ENCODE measurements at regions not wholly inside any gene's neighbourhood (a gene's known extent, or its start where the extent isn't known, plus 50 kb on each side); places are given as distances from the start of the nearest gene placed in this dataset.

- no peak for DNase-seq (ENCODE audit: extremely low read depth in 1 of 11, low read depth in 9 of 11, low spot score in 4 of 11)
These were observed 379.2 kb downstream of the CDH11 start for GRCh38 chr16:64742455-64743223.

GRCh38 chr16:64740261-64740660 is 381.6 kb downstream of the CDH11 start:
- no peak for DNase-seq (ENCODE audit: extremely low read depth in 1 of 11, low read depth in 9 of 11, low spot score in 4 of 11)

GRCh38 chr16:64738321-64738960 is 383.4 kb downstream of the CDH11 start:
- no peak for DNase-seq (ENCODE audit: extremely low read depth in 1 of 11, low read depth in 9 of 11, low spot score in 4 of 11)

DNA sequence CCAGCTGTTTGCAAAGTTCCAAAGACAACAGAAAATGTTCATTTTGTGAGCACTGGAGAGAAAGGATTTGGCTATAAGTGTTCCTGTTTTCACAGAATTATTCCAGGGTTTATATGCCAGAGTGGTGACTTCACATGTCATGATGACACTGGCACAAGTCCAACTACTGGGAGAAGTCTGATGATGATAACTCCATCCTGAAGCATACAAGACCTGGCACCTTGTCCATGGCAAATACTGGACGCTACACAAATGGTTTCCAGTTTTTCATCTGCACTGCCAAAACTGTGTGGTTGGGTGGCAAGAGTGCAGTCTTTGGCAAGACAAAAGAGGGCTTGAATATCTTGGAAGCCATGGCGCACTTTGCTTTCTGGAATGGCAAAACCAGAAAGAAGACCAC is 385.0 kb downstream of the CDH11 start:
- DNase-seq (ENCODE audit: extremely low read depth in 1 of 11, low read depth in 9 of 11, low spot score in 4 of 11), result no peak

DNA sequence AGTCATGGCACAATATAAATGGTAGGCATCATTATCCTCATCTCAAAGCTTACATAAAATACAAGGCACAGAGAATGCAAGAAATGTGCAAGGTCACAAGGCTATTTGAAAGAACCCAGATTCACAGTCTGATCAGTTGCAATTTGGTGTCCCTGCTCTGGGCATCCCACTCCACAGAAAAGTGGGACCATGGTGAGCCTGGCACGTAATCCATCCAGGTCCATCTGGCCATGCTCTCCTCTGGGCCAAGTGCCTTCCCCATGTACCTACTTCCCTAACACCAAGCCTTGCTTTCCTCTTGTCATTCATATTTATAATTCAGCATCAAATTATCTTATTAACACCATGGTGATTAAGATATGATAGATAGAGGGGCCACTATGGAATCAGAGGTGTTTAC is 390.0 kb downstream of the CDH11 start:
- no peak for DNase-seq (ENCODE audit: extremely low read depth in 1 of 11, low read depth in 9 of 11, low spot score in 4 of 11)

DNA sequence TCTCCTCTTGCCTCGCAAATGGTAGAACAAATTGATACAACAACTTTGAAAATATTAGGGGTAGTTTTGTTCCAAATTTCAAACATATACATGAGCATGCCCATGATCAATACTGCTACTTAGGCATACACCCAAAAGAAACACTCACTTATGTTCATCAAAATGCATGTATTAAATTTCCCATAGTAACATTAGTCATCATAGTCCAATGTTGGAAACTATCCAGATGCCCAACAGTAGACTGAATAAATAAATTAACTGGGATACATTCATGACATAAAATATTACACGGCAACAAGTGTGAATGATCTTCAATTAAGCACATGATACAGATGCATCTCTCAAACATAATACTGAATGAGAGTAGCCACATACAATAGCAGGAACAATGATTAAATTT is 391.6 kb downstream of the CDH11 start:
- DNase-seq (ENCODE audit: extremely low read depth in 1 of 11, low read depth in 9 of 11, low spot score in 4 of 11), result no peak

DNA sequence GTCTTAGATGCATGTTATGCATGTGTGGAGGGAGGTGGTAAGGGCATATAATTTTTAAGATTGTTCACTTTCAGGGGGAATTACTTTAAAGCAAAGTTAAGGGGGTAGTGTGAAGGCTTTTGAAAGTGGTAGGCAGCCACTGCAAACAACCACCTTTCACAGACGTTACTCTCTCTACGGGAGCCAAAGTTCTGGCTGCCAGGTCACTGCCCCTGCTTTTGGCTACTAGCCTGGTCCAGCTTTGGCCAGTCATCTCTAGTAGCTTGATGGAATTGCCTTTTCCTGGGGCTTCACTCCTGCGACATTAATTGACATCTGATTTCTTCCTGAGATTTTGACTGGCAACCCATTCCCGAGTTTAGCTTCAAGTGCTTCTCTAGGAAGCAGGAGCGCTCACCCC is 397.5 kb downstream of the CDH11 start:
- no peak for DNase-seq (ENCODE audit: extremely low read depth in 1 of 11, low read depth in 9 of 11, low spot score in 4 of 11)

DNA sequence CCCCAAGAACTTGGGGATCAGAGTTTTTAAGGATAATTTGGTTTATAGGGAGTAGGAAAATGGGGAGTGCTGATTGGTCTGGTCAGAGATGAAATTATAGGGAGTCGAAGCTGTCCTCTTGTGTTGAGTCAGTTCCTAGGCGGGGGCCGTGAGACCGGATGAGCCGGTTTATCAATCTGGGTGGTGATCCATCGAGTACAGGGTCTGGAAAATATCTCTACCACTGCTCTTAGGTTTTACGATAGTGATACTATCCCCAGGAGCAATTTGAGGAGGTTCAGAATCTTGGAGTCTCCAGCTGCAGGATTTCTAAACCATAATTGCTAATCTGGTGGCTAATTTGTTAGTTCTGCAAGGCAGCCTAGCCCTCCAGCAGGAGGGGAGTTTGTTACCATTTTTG is 403.4 kb downstream of the CDH11 start:
- no peak for DNase-seq (ENCODE audit: extremely low read depth in 1 of 11, low read depth in 9 of 11, low spot score in 4 of 11)

GRCh38 chr16:64717871-64718270 is 404.0 kb downstream of the CDH11 start:
- DNase-seq (ENCODE audit: extremely low read depth in 1 of 11, low read depth in 9 of 11, low spot score in 4 of 11), result no peak

GRCh38 chr16:64715624-64716023 is 406.2 kb downstream of the CDH11 start:
- no peak for DNase-seq (ENCODE audit: extremely low read depth in 1 of 11, low read depth in 9 of 11, low spot score in 4 of 11)

DNA sequence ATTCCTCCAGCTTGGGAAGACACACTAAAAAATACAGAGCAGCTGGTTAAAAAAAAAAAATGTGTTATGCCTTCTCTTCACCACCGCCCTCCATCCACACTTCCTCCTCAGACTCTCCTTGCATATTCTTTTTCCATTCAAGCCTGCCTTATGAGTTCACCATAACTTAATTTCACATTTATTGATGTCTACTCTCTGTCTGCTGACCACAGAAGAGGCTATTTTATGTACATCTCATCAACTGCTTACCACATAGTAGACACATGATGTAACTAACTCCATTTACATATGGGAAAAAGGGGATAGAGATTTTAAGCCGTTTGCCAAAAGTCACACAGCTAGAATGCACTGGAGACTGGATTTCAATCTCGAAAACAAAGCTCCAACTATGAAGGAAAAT is 409.8 kb downstream of the CDH11 start:
- no peak for DNase-seq (ENCODE audit: extremely low read depth in 1 of 11, low read depth in 9 of 11, low spot score in 4 of 11)

DNA sequence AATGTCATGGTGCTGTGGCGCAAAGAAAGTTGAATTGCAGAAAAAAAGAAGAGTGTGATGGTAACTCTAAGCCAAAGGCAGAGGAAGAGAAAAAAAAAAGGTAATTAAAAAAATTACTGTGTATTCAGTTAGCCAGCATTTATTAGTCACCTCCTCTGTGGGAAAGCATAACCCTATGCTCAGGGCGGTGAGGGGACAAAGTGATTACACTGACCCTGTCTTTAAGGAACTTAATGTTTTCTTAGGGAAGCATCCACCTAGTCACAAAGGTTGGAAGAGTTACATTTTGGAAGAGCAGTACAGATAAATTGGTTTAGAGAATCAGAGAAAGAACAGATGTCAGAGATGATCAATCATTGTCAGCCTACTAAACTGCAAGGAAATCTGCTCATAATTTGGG is 410.3 kb downstream of the CDH11 start:
- DNase-seq (ENCODE audit: extremely low read depth in 1 of 11, low read depth in 9 of 11, low spot score in 4 of 11), result no peak

- DNase-seq (ENCODE audit: extremely low read depth in 1 of 11, low read depth in 9 of 11, low spot score in 4 of 11), result no peak
These were observed 410.8 kb downstream of the CDH11 start for GRCh38 chr16:64711026-64711425.

- no peak for DNase-seq (ENCODE audit: extremely low read depth in 1 of 11, low read depth in 9 of 11, low spot score in 4 of 11)
These were observed 416.4 kb downstream of the CDH11 start for GRCh38 chr16:64705443-64705842.

DNA sequence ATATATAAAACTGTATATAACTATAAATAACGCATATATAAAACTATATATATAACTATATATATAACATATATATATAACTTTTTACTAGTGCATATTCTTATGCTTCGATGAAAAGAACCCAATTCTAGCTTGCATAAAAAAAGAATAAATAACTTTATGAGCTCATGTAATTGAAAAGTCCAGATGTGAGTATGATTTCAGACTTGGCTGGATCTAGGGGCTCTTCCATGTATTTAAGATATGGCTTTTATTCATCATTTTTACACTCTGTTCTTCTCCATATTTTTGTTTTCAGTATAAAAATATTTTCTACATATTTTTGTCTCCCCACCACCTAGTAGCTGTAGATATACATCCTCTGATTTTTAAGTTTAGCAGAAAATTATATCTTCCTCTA is 417.5 kb downstream of the CDH11 start:
- DNase-seq (ENCODE audit: extremely low read depth in 1 of 11, low read depth in 9 of 11, low spot score in 4 of 11), result no peak

DNA sequence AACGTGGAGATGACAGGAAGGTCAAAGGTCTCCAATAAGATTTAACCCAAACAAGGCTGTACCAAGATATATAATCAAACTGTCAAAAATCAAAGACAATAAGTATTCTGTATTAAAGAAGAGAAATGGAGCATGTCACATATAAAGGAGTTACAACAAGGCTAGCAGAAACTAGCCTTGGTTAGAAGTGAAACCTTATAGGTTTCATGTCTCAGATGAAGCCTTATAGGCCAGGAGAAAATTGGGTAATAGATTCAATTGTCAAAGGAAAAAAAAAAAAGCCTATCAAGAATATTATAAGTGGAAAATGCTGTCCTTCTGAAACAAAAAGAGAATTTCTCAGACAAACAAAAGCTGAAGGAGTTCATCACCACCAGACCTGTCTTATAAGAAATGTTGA is 419.4 kb downstream of the CDH11 start:
- DNase-seq (ENCODE audit: extremely low read depth in 1 of 11, low read depth in 9 of 11, low spot score in 4 of 11), result no peak

- DNase-seq (ENCODE audit: extremely low read depth in 1 of 11, low read depth in 9 of 11, low spot score in 4 of 11), result no peak
These were observed 421.2 kb downstream of the CDH11 start for GRCh38 chr16:64700628-64701027.

- no peak for DNase-seq (ENCODE audit: extremely low read depth in 1 of 11, low read depth in 9 of 11, low spot score in 4 of 11)
These were observed 425.0 kb downstream of the CDH11 start for GRCh38 chr16:64696866-64697265.

DNA sequence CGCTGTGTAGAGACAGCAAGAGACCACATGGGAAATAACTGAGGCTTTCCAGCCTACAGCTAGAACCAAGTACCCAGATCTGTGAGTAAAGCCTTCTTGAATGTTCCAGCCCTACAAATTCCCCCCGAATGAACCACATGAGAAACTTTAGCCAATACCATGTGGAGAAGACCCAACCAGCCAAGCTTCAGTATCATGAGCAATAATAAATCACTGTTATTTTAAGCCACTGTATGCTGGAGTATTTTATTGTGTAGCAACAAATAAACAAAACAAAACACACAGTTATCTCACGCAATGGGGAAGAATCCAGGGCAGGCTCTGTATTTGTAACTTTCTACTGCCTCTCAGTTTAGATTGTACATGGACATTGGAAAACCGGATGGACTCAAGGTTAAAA is 426.2 kb downstream of the CDH11 start:
- DNase-seq (ENCODE audit: extremely low read depth in 1 of 11, low read depth in 9 of 11, low spot score in 4 of 11), result no peak

- no peak for DNase-seq (ENCODE audit: extremely low read depth in 1 of 11, low read depth in 9 of 11, low spot score in 4 of 11)
These were observed 427.9 kb downstream of the CDH11 start for GRCh38 chr16:64693946-64694345.

- no peak for DNase-seq (ENCODE audit: extremely low read depth in 1 of 11, low read depth in 9 of 11, low spot score in 4 of 11)
These were observed 434.1 kb downstream of the CDH11 start for GRCh38 chr16:64687786-64688185.
